SK-N-SH (cell line): ENCODE measurements at regions not wholly inside any gene's neighbourhood (a gene's known extent, or its start where the extent isn't known, plus 50 kb on each side); places are given as distances from the start of the nearest gene placed in this dataset.
A peak's percentile ranks its signal among the peaks of the same experiment; 100 is the strongest.

Experiments
- CTCF ChIA-PET: fragments of 300-600, 350-600 bp; formaldehyde crosslinking; extraction: SDS; loops from one replicate; lab custom pipeline; 2021; lab: Yijun Ruan, JAX
- POLR2A ChIA-PET: fragments of 350-600 bp; sonication (Branson Sonifier 250); formaldehyde crosslinking; extraction: SDS; loops from one replicate; lab custom pipeline; 2020; ENCODE audit warnings: antibody characterized with exemption, inconsistent platforms; lab: Yijun Ruan, JAX
- DNase-seq: peaks from one replicate; pipeline ENCODE4 v3.0.0; 2012
- H2AFZ ChIP-seq: fragments of 200-600 bp; sonication (generic); 2 replicates; pipeline ENCODE4 v1.8.1; 2016; ENCODE audit warnings: antibody characterized with exemption, mild to moderate bottlenecking, low read depth
- H3F3A ChIP-seq: fragments of 200-600 bp; sonication (generic); replicated peaks from 2 replicates; pipeline ENCODE3; 2016; ENCODE audit warnings: antibody characterized with exemption, mild to moderate bottlenecking; ENCODE audit not compliant: insufficient read depth
- H3K27ac ChIP-seq, 2 experiments: fragments of 200-500 bp in 1 of 2; fragments of 200-600 bp in 1 of 2; sonication (Bioruptor generic) in 1 of 2; sonication (generic), shearing (Covaris generic) in 1 of 2; 2 replicates each; pipeline versions ENCODE4 v1.5.1 to v1.6.1; 2014 to 2016; ENCODE audit warnings: low read depth in 2 of 2, inconsistent platforms in 1 of 2, low read length in 1 of 2, mild to moderate bottlenecking in 1 of 2, mixed read lengths in 1 of 2
- H3K27me3 ChIP-seq: fragments of 200-600 bp; sonication (generic), shearing (Covaris generic); 2 replicates; pipeline ENCODE4 v1.6.1; 2016; ENCODE audit warnings: mixed run types; ENCODE audit not compliant: insufficient read depth
- H3K36me3 ChIP-seq, 2 experiments: fragments of 200-500 bp in 1 of 2; fragments of 200-600 bp in 1 of 2; sonication (Bioruptor generic) in 1 of 2; sonication (generic) in 1 of 2; replicated peaks in 1 of 2; 2 replicates each; pipeline versions ENCODE3 to v1.5.1; 2014 to 2016; ENCODE audit warnings: low read length in 1 of 2, mild to moderate bottlenecking in 1 of 2; ENCODE audit not compliant: insufficient read depth in 2 of 2, control insufficient read depth in 1 of 2
- H3K4me1 ChIP-seq, 2 experiments: fragments of 200-500 bp in 1 of 2; fragments of 200-600 bp in 1 of 2; sonication (Bioruptor generic) in 1 of 2; sonication (generic), shearing (Covaris generic) in 1 of 2; 2 replicates each; pipeline versions ENCODE4 v1.5.1 to v1.6.1; 2014 to 2016; ENCODE audit warnings: low read depth in 1 of 2, low read length in 1 of 2, mixed run types in 1 of 2; ENCODE audit not compliant: insufficient read depth in 2 of 2, control insufficient read depth in 1 of 2
- H3K4me2 ChIP-seq: fragments of 200-600 bp; sonication (generic), shearing (Covaris generic); 2 replicates; pipeline ENCODE4 v1.6.1; 2017; ENCODE audit warnings: mixed run types
- H3K4me3 ChIP-seq, 2 experiments: fragments of 200-500 bp in 1 of 2; fragments of 200-600 bp in 1 of 2; sonication (Bioruptor generic) in 1 of 2; sonication (generic), shearing (Covaris generic) in 1 of 2; 2 replicates each; pipeline versions ENCODE4 v1.5.1 to v1.8.1; 2014 to 2016; ENCODE audit warnings: low read depth in 2 of 2, inconsistent platforms in 1 of 2, low read length in 1 of 2, mild to moderate bottlenecking in 1 of 2, mixed read lengths in 1 of 2, moderate library complexity in 1 of 2
- H3K79me2 ChIP-seq: fragments of 200-600 bp; sonication (generic); 2 replicates; pipeline ENCODE4 v1.8.1; 2017; ENCODE audit warnings: mild to moderate bottlenecking; ENCODE audit not compliant: insufficient read depth
- H3K9ac ChIP-seq: fragments of 200-600 bp; sonication (generic); 2 replicates; pipeline ENCODE4 v1.6.1; 2017; ENCODE audit warnings: mixed run types
- H3K9me2 ChIP-seq: fragments of 200-600 bp; sonication (generic); 2 replicates; pipeline ENCODE4 v1.6.1; 2017; ENCODE audit warnings: mixed run types
- H3K9me3 ChIP-seq: fragments of 200-600 bp; sonication (generic); 2 replicates; pipeline ENCODE4 v1.6.1; 2017; ENCODE audit warnings: mixed run types, mild to moderate bottlenecking, moderate library complexity
- H4K20me1 ChIP-seq: fragments of 200-600 bp; sonication (generic); 2 replicates; pipeline ENCODE4 v1.6.1; 2017; ENCODE audit warnings: mild to moderate bottlenecking, mixed run types; ENCODE audit not compliant: insufficient read depth
- CHD2 ChIP-seq: fragments of 150-350 bp; IDR thresholded peaks from 2 replicates; pipeline ENCODE4 v1.6.1; 2018; ENCODE audit warnings: low read length; ENCODE audit not compliant: partially characterized antibody
- EP300 ChIP-seq, 2 experiments: IDR thresholded peaks; 2 replicates each; pipeline versions ENCODE4 v1.4.0 to v1.6.1; 2012; ENCODE audit warnings: borderline replicate concordance in 1 of 2, low read depth in 1 of 2, low read length in 1 of 2
- GABPA ChIP-seq: IDR thresholded peaks from 2 replicates; pipeline ENCODE4 v1.4.0; 2012; ENCODE audit warnings: low read depth, mild to moderate bottlenecking
- GATA2 ChIP-seq: sonication (generic); formaldehyde crosslinking; IDR thresholded peaks from 2 replicates; pipeline ENCODE4 v1.5.0; 2020; ENCODE audit warnings: mild to moderate bottlenecking, missing genetic modification reagents
- IRF3 ChIP-seq: fragments of 150-350 bp; IDR thresholded peaks from 2 replicates; pipeline ENCODE4 v1.6.1; 2016; ENCODE audit warnings: mild to moderate bottlenecking, low read depth, low read length
- MXI1 ChIP-seq: IDR thresholded peaks from 2 replicates; pipeline ENCODE4 v1.6.1; 2012; ENCODE audit warnings: mild to moderate bottlenecking, low read depth, low read length, improper control_type of control experiment
- NRF1 ChIP-seq: IDR thresholded peaks from 2 replicates; pipeline ENCODE4 v1.6.1; 2012; ENCODE audit warnings: low read depth, mild to moderate bottlenecking, low read length
- PBX3 ChIP-seq: IDR thresholded peaks from 2 replicates; pipeline ENCODE4; 2012
- RCOR1 ChIP-seq: fragments of 150-350 bp; IDR thresholded peaks from 2 replicates; pipeline ENCODE4 v1.6.1; 2017; ENCODE audit warnings: antibody characterized with exemption, low read length
- RXRA ChIP-seq: IDR thresholded peaks from 2 replicates; pipeline ENCODE4 v1.4.0; 2012; ENCODE audit warnings: low read depth, mild to moderate bottlenecking, borderline replicate concordance
- SIN3A ChIP-seq: IDR thresholded peaks from 2 replicates; pipeline ENCODE4 v1.6.1; 2012; ENCODE audit warnings: low read depth, mild to moderate bottlenecking, low read length, moderate library complexity, borderline replicate concordance
- TAF1 ChIP-seq: IDR thresholded peaks from 2 replicates; pipeline ENCODE4 v1.6.1; 2012; ENCODE audit warnings: low read depth, mild to moderate bottlenecking, low read length, moderate library complexity, borderline replicate concordance
- TCF12 ChIP-seq: IDR thresholded peaks from 2 replicates; pipeline ENCODE4 v1.4.0; 2012
- USF2 ChIP-seq: fragments of 150-350 bp; IDR thresholded peaks from 2 replicates; pipeline ENCODE4 v1.6.1; 2017; ENCODE audit warnings: antibody characterized with exemption, low read length, low read depth, borderline replicate concordance
- YY1 ChIP-seq: IDR thresholded peaks from 2 replicates; pipeline ENCODE4 v1.4.0; 2012; ENCODE audit warnings: low read depth, mild to moderate bottlenecking
- WGBS: methylation state at CpG from one replicate; pipeline ENCODE4 v1.1.6; 2017; ENCODE audit warnings: low lambda C conversion rate; 5-methylcytosine and 5-hydroxymethylcytosine counted together

- TF ChIP-seq CHD2: no peak
- 62% methylated on average over 3 of the region's 3 CpGs for WGBS
- Histone ChIP-seq H3K9ac (no peak overlapping the region), H3K27ac (peak overlapping the region in 1 of 2 experiments; percentile 81; a peak in 2 of 4 replicates), H2AFZ (no peak overlapping the region), H3K36me3 (no peaks in the 10 kb centered on the region), H3K9me2 (no peaks in the 10 kb centered on the region), H3K9me3 (no peaks in the 10 kb centered on the region), H3K79me2 (no peaks in the 10 kb centered on the region), H4K20me1 (no peaks in the 10 kb centered on the region), H3K4me2 (no peak overlapping the region), H3K4me1 (peaks cover 0 to 16% of the 10 kb centered on the region in 2 experiments; a peak in 3 of 4 replicates), H3K27me3 (no peaks in the 10 kb centered on the region), H3K4me3 (no peak overlapping the region), H3F3A (no peaks in the 10 kb centered on the region)
- DNase-seq: peak; percentile 10
- POLR2A ChIA-PET: no interaction called here
- CTCF ChIA-PET: interaction anchor here (0.7 to 2.5 kb wide), 6 partner anchors 8 to 788 kb away, joined by 3 to 7 read pairs (median 4); no protein-coding TSS in a partner anchor
These were observed 323.1 kb upstream of the NFIA start for GRCh38 chr1:60759291-60759690.

- ChIA-PET CTCF (no interaction called here), POLR2A (no interaction called here)
- H3K9me3 ChIP-seq: no peaks in the 10 kb centered on the region
- peak; percentile 27 for TF ChIP-seq CHD2
- TF ChIP-seq NRF1: no peak
- peak; percentile 62; the same call in 1 of the 2 replicates for TF ChIP-seq RCOR1
- TF ChIP-seq IRF3: no peak
- 0 out of 2 replicates have a peak, but pooled peaks have one; percentile 24 for TF ChIP-seq MXI1
- peak in 1 of 2 experiments; percentile 59; a peak in 2 of 4 replicates for TF ChIP-seq EP300 (IDR thresholded peaks at IDR 0.05; ENCODE audit: borderline replicate concordance in 1 of 2, low read depth in 1 of 2, low read length in 1 of 2)
- H3K27ac ChIP-seq: peak overlapping the region in 1 of 2 experiments; percentile 81; a peak in 2 of 4 replicates
- H3K79me2 ChIP-seq: no peaks in the 10 kb centered on the region
- no peak overlapping the region for H3K4me2 ChIP-seq
- H3K4me3 ChIP-seq: no peak overlapping the region
- 23% methylated on average over 3 of the region's 3 CpGs for WGBS
- H3F3A ChIP-seq: no peaks in the 10 kb centered on the region
- no peaks in the 10 kb centered on the region for H3K27me3 ChIP-seq
- H4K20me1 ChIP-seq: no peaks in the 10 kb centered on the region
- H3K4me1 ChIP-seq: peaks cover 0 to 20% of the 10 kb centered on the region in 2 experiments; a peak in 3 of 4 replicates
- H2AFZ ChIP-seq: no peak overlapping the region
- H3K9me2 ChIP-seq: no peaks in the 10 kb centered on the region
- H3K9ac ChIP-seq: no peak overlapping the region
- no peaks in the 10 kb centered on the region for H3K36me3 ChIP-seq
- DNase-seq: no peak
These were observed 324.9 kb upstream of the NFIA start for GRCh38 chr1:60757485-60757884.

- Histone ChIP-seq H3K9ac (no peak overlapping the region), H4K20me1 (no peaks in the 10 kb centered on the region), H3K36me3 (no peaks in the 10 kb centered on the region), H3K4me1 (peaks cover 0 to 21% of the 10 kb centered on the region in 2 experiments; a peak in 2 of 4 replicates), H2AFZ (no peak overlapping the region), H3K4me3 (no peak overlapping the region), H3K9me2 (no peaks in the 10 kb centered on the region), H3K9me3 (no peaks in the 10 kb centered on the region), H3F3A (no peaks in the 10 kb centered on the region), H3K27ac (peak overlapping the region in 1 of 2 experiments; percentile 94; a peak in 2 of 4 replicates), H3K79me2 (no peaks in the 10 kb centered on the region), H3K4me2 (no peak overlapping the region), H3K27me3 (no peaks in the 10 kb centered on the region)
- CTCF ChIA-PET: interaction anchor here (0.6 to 2.7 kb wide), 7 partner anchors 12 to 474 kb away, joined by 3 to 14 read pairs (median 4); no protein-coding TSS in a partner anchor
- POLR2A ChIA-PET: no interaction called here
- WGBS: 22% methylated on average over 9 of the region's 9 CpGs
- DNase-seq: peak; percentile 51
- TF ChIP-seq RCOR1: peak; percentile 74
- no peak for TF ChIP-seq RXRA
- TF ChIP-seq GATA2: peak; percentile 76
- TF ChIP-seq SIN3A: no peak
- TF ChIP-seq PBX3: no peak
- TF ChIP-seq USF2: no peak
- TF ChIP-seq GABPA: no peak
- no peak for TF ChIP-seq TAF1
- no peak for TF ChIP-seq YY1
- no peak for TF ChIP-seq TCF12
These were observed 329.1 kb upstream of the NFIA start for GRCh38 chr1:60753036-60753900.
